HepG2 (cell line): ENCODE measurements at regions not wholly inside any gene's neighbourhood (a gene's known extent, or its start where the extent isn't known, plus 50 kb on each side); places are given as distances from the start of the nearest gene placed in this dataset.

Source experiments
- DZIP1 ChIP-seq: sonication (generic); formaldehyde crosslinking; IDR thresholded peaks from 2 replicates; pipeline ENCODE4 v1.5.0; 2020; ENCODE audit warnings: mild to moderate bottlenecking, missing genetic modification reagents
- GFI1 ChIP-seq: sonication (generic); formaldehyde crosslinking; IDR thresholded peaks from 2 replicates; pipeline ENCODE4 v1.5.0; 2020; ENCODE audit warnings: missing genetic modification reagents, mild to moderate bottlenecking, borderline replicate concordance
- PBX3 ChIP-seq: sonication (generic); formaldehyde crosslinking; IDR thresholded peaks from 2 replicates; pipeline ENCODE4 v1.8.1; 2023; ENCODE audit warnings: missing genetic modification reagents, inconsistent platforms, borderline replicate concordance
- STAG1 ChIP-seq: sonication (generic); formaldehyde crosslinking; IDR thresholded peaks from 2 replicates; pipeline ENCODE4 v1.4.0; 2020; ENCODE audit warnings: missing genetic modification reagents
- ZNF646 ChIP-seq: sonication (generic); formaldehyde crosslinking; IDR thresholded peaks from 2 replicates; pipeline ENCODE4 v1.9.0; 2021; ENCODE audit warnings: mild to moderate bottlenecking, missing genetic modification reagents

- TF ChIP-seq ZNF646 (no peak), STAG1 (peak; percentile 39; the same call in 1 of the 2 replicates), DZIP1 (CRISPR knock-in tag) (no peak), PBX3 (CRISPR knock-in tag) (no peak), GFI1 (no peak)
Measured at GRCh38 chr7:115356139-115356746, 434.3 kb downstream of the MDFIC start (continued).
